DND-41 (cell line): ENCODE measurements at regions not wholly inside any gene's neighbourhood (a gene's known extent, or its start where the extent isn't known, plus 50 kb on each side); places are given as distances from the start of the nearest gene placed in this dataset.

ENCODE experiments used
- CTCF ChIP-seq: IDR thresholded peaks from 2 replicates; pipeline ENCODE4 v1.5.1; 2012; ENCODE audit warnings: borderline replicate concordance, low read length, moderate library complexity, mild to moderate bottlenecking; ENCODE audit not compliant: poor library complexity, severe bottlenecking; ENCODE audit errors: extremely low read depth
- EZH2 ChIP-seq: IDR thresholded peaks from 3 replicates; pipeline ENCODE4 v1.6.1; 2012; ENCODE audit warnings: borderline replicate concordance, low read depth, mild to moderate bottlenecking, moderate library complexity, low read length, inconsistent platforms; ENCODE audit not compliant: severe bottlenecking

DNA sequence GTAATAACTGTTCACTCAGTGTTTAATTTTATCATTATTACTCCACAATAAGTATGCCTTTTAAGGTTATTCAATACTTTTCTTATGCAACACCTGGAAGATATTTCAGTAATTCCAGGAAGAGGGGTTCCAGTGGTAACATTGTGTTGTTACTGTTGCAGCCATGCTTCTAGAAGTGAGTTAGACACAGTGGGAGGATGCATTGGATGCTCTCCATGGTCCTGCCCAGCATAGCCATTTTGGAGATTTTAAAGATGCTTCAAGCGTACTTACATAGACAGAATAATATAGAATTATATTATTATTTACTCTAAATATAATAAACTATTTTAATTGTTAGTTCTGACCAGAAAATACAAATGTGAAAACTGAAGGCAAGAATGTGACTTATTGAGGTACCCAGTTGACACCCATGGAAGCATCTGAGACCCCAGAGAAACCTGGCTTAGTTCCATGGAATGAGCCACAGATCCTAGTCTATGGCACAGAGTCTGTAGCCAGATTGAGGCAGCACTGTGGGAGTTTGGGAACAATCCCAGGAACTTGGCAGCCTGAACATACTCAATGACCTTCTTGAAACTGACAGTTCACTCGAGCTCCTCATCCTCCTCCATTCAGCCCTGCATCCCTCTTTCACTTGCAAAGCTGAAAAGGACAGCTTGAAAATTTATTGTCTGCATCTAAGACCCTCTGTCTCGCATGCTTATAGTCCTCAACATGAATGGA lies 190.1 kb upstream of the HS3ST4 start:
- no peak for TF ChIP-seq CTCF
- TF ChIP-seq EZH2, result no peak
